ENCODE measurements at regions not wholly inside any gene's neighbourhood (a gene's known extent, or its start where the extent isn't known, plus 50 kb on each side); places are given as distances from the start of the nearest gene placed in this dataset.

DNA sequence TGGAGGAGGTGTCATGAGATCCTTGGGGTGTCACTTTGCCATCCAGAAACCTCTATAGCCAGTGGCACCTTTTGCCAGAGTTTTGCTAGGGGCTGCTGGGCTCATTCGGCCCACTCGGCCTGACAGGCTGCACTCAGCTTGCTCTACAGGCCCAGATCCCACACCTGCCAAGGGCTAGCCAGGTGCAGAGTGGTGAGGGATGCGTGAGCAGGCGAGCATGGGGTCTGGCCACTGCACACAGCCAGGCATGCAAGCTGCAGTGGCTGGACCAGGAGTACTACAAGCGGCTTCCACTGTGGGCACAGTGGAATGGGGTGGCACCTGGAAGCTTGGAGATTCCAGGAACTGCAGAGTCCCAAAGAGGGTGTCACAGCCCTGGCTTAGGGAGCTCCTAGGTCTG, 372.7 kb downstream of the CHSY3 start:
- H3K4me3 ChIP-seq (ENCODE audit: low read depth, low read length) = no peak overlapping the region
- no peak for DNase-seq (ENCODE audit: low read depth)
- TF ChIP-seq, protein P1, sequence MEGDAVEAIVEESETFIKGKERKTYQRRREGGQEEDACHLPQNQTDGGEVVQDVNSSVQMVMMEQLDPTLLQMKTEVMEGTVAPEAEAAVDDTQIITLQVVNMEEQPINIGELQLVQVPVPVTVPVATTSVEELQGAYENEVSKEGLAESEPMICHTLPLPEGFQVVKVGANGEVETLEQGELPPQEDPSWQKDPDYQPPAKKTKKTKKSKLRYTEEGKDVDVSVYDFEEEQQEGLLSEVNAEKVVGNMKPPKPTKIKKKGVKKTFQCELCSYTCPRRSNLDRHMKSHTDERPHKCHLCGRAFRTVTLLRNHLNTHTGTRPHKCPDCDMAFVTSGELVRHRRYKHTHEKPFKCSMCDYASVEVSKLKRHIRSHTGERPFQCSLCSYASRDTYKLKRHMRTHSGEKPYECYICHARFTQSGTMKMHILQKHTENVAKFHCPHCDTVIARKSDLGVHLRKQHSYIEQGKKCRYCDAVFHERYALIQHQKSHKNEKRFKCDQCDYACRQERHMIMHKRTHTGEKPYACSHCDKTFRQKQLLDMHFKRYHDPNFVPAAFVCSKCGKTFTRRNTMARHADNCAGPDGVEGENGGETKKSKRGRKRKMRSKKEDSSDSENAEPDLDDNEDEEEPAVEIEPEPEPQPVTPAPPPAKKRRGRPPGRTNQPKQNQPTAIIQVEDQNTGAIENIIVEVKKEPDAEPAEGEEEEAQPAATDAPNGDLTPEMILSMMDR (conservative IDR thresholded peaks at IDR 0.05; ENCODE audit: low read depth, low read length) = no peak

DNA sequence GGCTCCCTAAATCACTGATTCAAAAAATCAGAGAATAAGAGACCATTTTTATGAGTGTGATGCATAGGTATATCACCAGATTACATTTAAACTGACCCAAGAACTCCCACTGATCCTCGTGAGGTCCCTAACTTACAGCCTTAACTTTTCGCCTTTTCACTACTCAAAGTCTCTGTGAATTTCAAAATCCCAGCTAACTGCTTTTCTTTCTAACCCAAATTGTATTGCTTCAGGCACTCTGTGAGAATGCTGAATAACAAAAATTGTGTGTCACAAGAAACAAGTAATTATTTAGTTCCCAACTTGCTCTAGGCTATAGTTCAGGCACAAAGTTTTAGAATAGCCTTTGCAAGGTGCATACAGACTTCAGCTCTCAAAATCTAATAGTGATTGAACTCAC, 368.6 kb downstream of the CHSY3 start:
- no peak overlapping the region for H3K4me3 ChIP-seq (ENCODE audit: low read depth, low read length)
- TF ChIP-seq, protein P1 (conservative IDR thresholded peaks at IDR 0.05; ENCODE audit: low read depth, low read length) = no peak
- DNase-seq (ENCODE audit: low read depth) = no peak

DNA sequence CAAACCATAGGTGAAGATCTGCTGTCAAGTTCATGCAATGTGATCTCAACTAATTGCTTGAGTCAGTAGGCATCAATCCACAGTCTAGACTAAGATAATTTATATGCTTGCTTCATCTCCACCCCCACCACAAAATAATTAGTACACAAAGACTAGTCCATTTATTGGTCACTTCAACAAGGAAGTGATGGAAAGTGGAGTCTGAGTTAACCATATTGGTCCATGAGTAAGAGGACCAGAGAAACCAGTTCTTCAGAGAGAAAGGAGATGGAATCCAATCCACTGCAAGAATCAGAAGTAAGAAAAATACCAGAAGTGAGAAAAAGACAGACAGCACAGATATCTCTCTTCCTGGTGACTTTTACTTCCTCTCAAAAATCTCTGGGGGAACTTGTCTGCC, 366.5 kb downstream of the CHSY3 start:
- TF ChIP-seq, protein P1 (conservative IDR thresholded peaks at IDR 0.05; ENCODE audit: low read depth, low read length) = no peak
- no peak for DNase-seq (ENCODE audit: low read depth)
- H3K4me3 ChIP-seq (ENCODE audit: low read depth, low read length) = no peak overlapping the region

DNA sequence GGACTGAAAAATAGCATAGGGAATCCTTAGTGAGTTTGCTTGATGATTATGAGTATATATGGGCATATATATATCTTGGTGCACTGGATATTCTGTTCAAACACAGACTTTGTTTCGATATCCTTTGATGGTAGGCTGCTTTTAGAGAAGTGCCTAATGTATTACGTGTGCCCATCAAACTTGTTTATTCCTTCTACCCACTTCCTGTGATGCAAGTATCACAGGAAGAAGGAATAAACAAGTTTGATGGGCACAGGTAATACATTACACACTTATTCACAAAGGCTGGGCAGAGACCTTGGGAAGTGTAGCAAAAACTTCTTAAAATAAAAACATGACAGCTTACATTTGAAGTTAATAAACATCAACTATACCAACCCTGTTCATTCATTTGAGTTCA, 364.2 kb downstream of the CHSY3 start:
- DNase-seq (ENCODE audit: low read depth) = no peak
- no peak overlapping the region for H3K4me3 ChIP-seq (ENCODE audit: low read depth, low read length)
- TF ChIP-seq, protein P1 (conservative IDR thresholded peaks at IDR 0.05; ENCODE audit: low read depth, low read length) = no peak

DNA sequence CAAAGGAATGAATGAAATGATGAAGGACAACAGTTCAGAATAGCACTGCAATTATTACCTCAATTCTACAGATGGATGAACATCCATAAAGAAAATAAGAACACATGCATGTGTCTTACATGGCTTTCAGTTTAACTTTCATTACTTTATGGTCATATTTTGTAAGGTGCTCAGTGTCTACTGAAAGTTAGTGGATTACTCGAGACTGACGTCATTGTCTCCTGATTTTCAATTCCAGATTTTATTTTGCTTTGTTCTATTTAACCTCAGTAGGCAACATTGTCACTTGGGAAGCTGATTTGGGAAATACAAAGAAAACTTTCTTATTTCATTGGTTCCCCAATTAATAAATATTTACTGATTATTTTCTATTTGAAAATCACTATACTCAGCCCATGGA, 363.7 kb downstream of the CHSY3 start:
- TF ChIP-seq, protein P1 (conservative IDR thresholded peaks at IDR 0.05; ENCODE audit: low read depth, low read length) = no peak
- no peak for DNase-seq (ENCODE audit: low read depth)
- no peak overlapping the region for H3K4me3 ChIP-seq (ENCODE audit: low read depth, low read length)

DNA sequence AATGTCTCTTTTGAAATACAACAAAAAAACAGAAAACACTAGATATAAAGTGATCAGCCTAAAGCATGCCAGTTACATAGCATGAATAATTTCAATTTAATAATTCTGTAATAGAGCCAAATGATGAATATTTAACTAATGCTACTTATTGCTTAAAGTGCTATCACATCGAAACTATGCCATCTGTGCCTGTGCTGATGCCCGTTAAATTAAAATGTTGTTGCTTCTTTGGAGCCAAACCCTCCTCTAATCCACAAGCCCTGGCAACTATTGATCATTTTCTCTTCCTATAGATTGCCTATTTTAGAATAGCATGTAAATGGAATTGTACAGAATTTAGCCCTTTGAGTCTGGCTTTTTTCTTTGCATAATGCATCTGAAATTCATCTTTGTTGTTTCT, 356.2 kb downstream of the CHSY3 start:
- no peak overlapping the region for H3K4me3 ChIP-seq (ENCODE audit: low read depth, low read length)
- TF ChIP-seq, protein P1 (conservative IDR thresholded peaks at IDR 0.05; ENCODE audit: low read depth, low read length) = no peak
- DNase-seq (ENCODE audit: low read depth) = no peak

DNA sequence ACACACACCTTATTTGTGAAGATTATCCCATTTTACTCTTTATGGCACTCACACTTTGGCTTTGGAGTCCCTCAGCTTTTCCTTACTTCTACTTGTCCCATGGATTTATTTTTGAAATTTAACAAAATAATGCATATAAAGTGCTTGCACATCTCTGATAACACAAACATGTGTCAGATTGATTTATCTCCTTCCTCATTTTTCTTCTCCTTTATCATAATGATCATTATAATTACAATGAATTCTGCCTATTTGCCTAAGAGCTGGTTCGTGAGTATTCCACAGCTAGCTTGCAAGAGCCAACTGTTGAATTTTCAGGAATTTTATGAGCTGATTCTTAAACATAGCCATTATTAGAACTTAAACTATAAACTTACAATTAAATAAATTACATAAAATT, 347.7 kb downstream of the CHSY3 start:
- no peak for DNase-seq (ENCODE audit: low read depth)
- TF ChIP-seq, protein P1 (conservative IDR thresholded peaks at IDR 0.05; ENCODE audit: low read depth, low read length) = no peak
- H3K4me3 ChIP-seq (ENCODE audit: low read depth, low read length) = no peak overlapping the region
